Activated CD4-positive, alpha-beta T cell treated with anti-CD3 and anti-CD28 coated beads for 36 hours (primary cell): ENCODE measurements at regions not wholly inside any gene's neighbourhood (a gene's known extent, or its start where the extent isn't known, plus 50 kb on each side); places are given as distances from the start of the nearest gene placed in this dataset.
"Not testable (repeated sequence)": the region's sequence is repeated elsewhere in the genome, so short reads cannot be mapped to it uniquely, and the experiment has no call there.

Source experiments
- ATAC-seq: fragments of 200-7000 bp; cut with Tn5 transposase; one replicate; pipeline ENCODE4 v1.10.0; 2021; ENCODE audit warnings: mild to moderate bottlenecking, moderate library complexity
- CTCF ChIA-PET: fragments of 350-600 bp; sonication (Branson Sonifier 250); formaldehyde crosslinking; loops from one replicate; lab custom pipeline; 2021; ENCODE audit warnings: antibody characterized with exemption; lab: Charles Lee
- POLR2A ChIA-PET: fragments of 350-600 bp; sonication (Branson Sonifier 250); formaldehyde crosslinking; loops from one replicate; lab custom pipeline; 2021; ENCODE audit warnings: antibody characterized with exemption, inconsistent platforms; lab: Charles Lee
- DNase-seq: peaks from one replicate; pipeline ENCODE4 v3.0.0-alpha.2; 2020
- H3K27ac Mint-ChIP-seq: one replicate; pipeline ENCODE4 v1.8.0; 2021; ENCODE audit warnings: mixed read lengths
- H3K27me3 Mint-ChIP-seq: one replicate; pipeline ENCODE4 v1.8.0; 2021; ENCODE audit warnings: mixed read lengths
- H3K36me3 Mint-ChIP-seq: one replicate; pipeline ENCODE4 v1.8.0; 2021; ENCODE audit warnings: low read depth, mixed read lengths
- H3K4me1 Mint-ChIP-seq: one replicate; pipeline ENCODE4 v1.8.0; 2021; ENCODE audit warnings: mixed read lengths
- H3K4me3 Mint-ChIP-seq: one replicate; pipeline ENCODE4 v1.8.0; 2021; ENCODE audit warnings: mild to moderate bottlenecking, moderate library complexity, mixed read lengths
- H3K9me3 Mint-ChIP-seq: one replicate; pipeline ENCODE4 v1.8.0; 2021; ENCODE audit warnings: low read depth, mixed read lengths
- intact Hi-C, 2 experiments: fragments of 100-400 bp; cut with DNase I in 1 of 2; cut with micrococcal nuclease in 1 of 2; formaldehyde crosslinking; loops; one replicate each; pipeline versions ENCODE4 v1.14.2 to v1.15.1; 2022 to 2024; cut with DNase I, micrococcal nuclease

DNA sequence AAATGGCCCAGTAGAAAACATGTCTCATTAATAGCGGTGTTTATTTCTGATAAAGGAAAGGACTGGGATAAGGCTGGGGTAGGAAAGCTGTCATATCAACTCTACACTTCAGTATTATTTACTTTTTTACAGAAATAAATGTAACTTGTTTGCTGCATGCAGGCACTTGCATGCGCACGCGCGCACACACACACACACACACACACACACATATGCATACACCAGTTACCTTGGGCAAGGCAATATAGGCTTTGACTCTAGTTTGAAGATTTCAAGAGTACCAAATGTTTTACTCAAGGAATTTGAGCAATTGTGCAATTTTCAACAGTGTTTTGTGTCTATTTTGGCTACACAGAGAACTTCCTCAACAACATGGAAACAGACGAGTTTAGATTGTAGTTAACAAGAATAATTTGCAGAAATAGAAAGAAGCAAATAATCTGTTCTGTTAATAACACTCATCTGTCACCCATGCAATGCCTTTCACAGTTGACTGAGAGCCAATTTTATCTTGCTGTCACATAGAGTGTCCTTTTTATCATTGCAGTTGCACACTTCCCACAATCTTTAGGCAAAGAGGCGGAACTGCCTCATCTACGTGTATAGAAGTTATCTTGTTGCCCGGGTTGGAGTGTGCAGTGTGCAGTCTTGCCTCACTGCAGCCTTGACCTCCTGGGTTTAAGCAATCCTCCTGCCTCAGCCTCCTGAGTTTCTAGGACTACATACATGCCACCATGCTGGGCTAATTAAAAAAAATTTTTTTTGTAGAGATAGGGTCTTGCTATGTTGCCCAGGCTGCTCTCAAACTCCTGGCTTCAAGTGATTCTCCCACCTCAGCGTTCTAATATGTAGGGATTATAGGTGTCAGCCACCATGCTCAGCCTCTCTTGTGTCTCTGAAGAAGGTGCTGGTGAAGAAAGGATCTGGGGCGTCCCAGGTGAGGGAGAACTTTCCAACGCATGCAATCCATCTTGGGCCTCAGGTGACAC is 64.6 kb upstream of the GPCPD1 start:
- ChIA-PET CTCF (interaction anchor here (0.8 kb wide), 1 partner anchor 118 kb away, joined by 3 read pairs; no protein-coding TSS in a partner anchor), POLR2A (no interaction called here)
- Mint-ChIP-seq H3K9me3 (no peaks in the 10 kb centered on the region), H3K36me3 (no peaks in the 10 kb centered on the region), H3K27me3 (no peaks in the 10 kb centered on the region), H3K4me1 (peaks cover 14% of the 10 kb centered on the region), H3K4me3 (no peak overlapping the region), H3K27ac (no peak overlapping the region)
- no peak for DNase-seq
- no peak for ATAC-seq
- intact Hi-C loops = no loop called here

DNA sequence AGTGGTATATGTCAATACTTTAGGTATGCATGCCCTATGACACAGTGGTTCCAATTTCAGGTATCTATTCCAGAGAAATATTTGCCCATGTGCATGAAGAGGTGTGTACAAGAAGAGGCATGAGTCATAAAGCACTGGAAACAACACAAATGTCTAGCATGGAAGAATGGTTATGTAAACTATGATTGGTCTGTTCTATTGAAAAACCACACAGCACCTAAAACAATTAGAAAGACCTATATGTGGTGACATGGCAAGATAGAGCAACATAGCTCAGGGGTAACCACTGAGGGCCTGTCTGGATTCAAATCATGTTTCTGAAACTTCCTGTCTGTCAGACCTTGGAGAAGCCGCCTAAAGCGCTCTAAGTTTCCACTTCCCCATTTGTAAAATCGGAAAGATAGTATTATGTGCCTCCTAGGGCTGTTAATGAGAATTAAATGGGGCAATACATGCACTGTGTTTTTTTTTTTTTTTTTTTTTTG is 63.4 kb upstream of the GPCPD1 start:
- no peak overlapping the region for H3K4me3 Mint-ChIP-seq
- ChIA-PET POLR2A (interaction anchor here (0.6 to 1.0 kb wide), 3 partner anchors 15 to 167 kb away, joined by 3 to 5 read pairs (median 4); no protein-coding TSS in a partner anchor), CTCF (interaction anchor here (0.7 to 0.9 kb wide), 2 partner anchors 14 to 68 kb away, joined by 3 read pairs; no protein-coding TSS in a partner anchor)
- intact Hi-C loops = loop anchor here (1.0 to 5.0 kb wide), 6 partner anchors 15 to 67 kb away; no protein-coding TSS in a partner anchor
- H3K9me3 Mint-ChIP-seq = no peaks in the 10 kb centered on the region
- ATAC-seq (peak; percentile 93), DNase-seq (peak; percentile 42)
- no peaks in the 10 kb centered on the region for H3K27me3 Mint-ChIP-seq
- H3K36me3 Mint-ChIP-seq = no peaks in the 10 kb centered on the region
- peaks cover 14% of the 10 kb centered on the region for H3K4me1 Mint-ChIP-seq
- peak overlapping the region; percentile 76 for H3K27ac Mint-ChIP-seq

DNA sequence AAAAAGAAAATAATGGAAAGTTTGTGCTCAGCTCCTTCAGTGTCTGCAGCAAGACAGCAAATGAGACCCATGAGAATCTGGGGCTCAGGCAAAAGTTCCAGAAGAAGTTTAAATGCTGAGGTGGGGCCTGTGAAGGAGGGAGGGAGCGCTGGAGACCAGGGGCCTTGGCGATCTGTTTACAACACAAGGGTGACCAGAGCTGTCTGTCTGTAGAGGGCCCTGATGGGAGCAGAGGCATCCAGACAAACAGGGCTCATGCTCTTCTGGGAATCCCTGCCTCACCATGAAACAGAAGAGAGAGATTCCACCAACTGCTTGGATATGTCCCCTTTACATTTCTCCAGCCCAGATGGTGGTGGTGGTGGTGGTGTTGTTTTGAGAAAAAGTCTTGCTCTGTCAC is 60.1 kb upstream of the GPCPD1 start:
- H3K4me3 Mint-ChIP-seq = no peak overlapping the region

DNA sequence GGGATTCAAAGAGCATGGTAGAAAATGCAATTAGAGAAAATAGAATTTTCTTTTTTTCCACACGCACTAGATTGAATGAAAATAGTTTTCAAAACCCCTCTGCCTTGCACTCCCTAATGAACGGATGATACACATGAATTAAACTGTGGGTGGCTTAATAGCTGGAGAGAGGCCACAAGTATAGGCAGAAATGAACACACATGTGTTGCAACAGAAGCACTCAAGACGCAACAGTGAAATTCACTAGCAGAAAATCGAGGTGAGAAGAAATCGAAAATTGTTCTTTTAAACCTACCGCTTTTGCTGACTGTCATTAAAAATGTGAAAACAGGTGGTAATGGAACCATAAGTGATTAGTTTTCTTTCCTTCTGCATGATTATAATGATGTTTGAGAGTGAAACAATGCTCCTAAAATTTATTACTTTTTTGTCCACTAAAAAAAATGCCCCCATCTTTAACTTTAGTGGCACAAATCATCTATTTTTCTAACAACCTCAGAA is 59.3 kb upstream of the GPCPD1 start:
- H3K36me3 Mint-ChIP-seq = no peaks in the 10 kb centered on the region
- intact Hi-C loops = loop anchor here in 1 of 2 experiments (5.0 kb wide), 1 partner anchor 63 kb away; no protein-coding TSS in a partner anchor
- CTCF ChIA-PET = no interaction called here

More for the DNA sequence above, 60.1 kb upstream of the GPCPD1 start:
- ChIA-PET CTCF (no interaction called here), POLR2A (no interaction called here)
- ATAC-seq (no peak), DNase-seq (no peak)
- Mint-ChIP-seq H3K4me1 (peaks cover 14% of the 10 kb centered on the region), H3K27ac (no peak overlapping the region), H3K27me3 (peaks cover 3% of the 10 kb centered on the region), H3K9me3 (no peaks in the 10 kb centered on the region), H3K36me3 (no peaks in the 10 kb centered on the region)
- intact Hi-C loops = loop anchor here in 1 of 2 experiments (5.0 kb wide), 1 partner anchor 64 kb away; no protein-coding TSS in a partner anchor

DNA sequence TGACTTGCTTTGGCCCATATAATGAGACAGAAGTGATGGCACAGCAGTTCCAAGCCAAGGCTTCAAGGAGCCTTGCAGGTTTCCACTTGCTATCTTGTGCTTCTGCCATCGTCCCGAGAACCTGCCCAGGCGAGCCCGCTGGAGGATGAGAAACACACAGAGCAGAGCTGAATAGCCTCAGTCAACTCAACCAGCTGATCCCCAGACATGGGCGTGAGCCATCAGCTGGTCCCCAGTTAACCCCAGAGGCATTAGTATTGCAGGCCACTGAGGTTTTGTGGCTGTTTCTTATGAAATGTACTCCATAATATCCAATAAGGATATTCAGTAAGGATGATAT is 57.7 kb upstream of the GPCPD1 start:
- intact Hi-C loops = no loop called here
- ChIA-PET POLR2A (no interaction called here), CTCF (no interaction called here)
- H3K36me3 Mint-ChIP-seq = no peaks in the 10 kb centered on the region
- H3K9me3 Mint-ChIP-seq = no peaks in the 10 kb centered on the region
- DNase-seq (no peak), ATAC-seq (no peak)
- H3K4me3 Mint-ChIP-seq = no peak overlapping the region
- H3K27ac Mint-ChIP-seq = no peak overlapping the region
- H3K4me1 Mint-ChIP-seq = peaks cover 4% of the 10 kb centered on the region
- peaks cover 3% of the 10 kb centered on the region for H3K27me3 Mint-ChIP-seq

More for the DNA sequence above, 59.3 kb upstream of the GPCPD1 start:
- Mint-ChIP-seq H3K9me3 (no peaks in the 10 kb centered on the region), H3K4me3 (no peak overlapping the region), H3K4me1 (peaks cover 14% of the 10 kb centered on the region), H3K27me3 (peaks cover 3% of the 10 kb centered on the region), H3K27ac (no peak overlapping the region)
- POLR2A ChIA-PET = no interaction called here
- DNase-seq (no peak), ATAC-seq (no peak)

DNA sequence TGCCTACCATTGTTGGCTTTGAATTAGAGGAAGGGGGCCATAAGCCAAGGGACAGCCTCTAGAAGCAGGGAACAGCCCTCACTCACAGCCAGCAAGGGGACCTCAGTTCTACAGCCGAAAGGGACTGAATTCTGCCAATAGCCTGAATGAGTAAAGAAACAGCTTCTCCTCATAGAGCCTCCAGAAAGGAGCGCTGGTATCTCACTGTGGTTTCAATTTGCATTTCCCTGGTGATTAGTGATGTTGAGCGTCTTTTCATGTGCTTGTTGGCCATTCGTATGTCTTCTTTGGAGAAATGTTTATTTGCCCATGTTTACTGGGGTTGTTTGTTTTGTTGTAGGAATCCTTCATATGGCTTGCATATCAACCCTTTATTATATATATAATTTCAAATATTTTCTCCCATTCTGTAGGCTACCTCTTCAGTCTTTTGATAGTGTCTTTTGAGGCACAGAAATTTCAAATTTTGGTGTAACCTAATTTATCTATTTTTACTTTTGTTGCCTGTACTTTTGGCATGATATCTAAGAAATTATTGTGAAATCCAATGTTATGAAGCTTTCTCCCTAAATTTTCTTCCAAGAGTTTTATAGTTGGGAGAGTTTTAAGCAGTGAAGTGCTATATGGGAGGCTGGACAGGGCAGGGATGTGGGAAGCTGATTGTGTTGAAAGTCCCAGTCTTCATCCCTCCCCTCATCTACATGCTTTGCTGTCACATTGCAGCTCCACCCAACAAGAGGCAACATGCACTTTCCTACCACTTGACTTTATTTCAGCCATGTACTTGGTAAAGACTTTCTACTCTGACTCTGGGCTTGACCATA is 57.1 kb upstream of the GPCPD1 start:
- POLR2A ChIA-PET = no interaction called here
- no peaks in the 10 kb centered on the region for H3K9me3 Mint-ChIP-seq

DNA sequence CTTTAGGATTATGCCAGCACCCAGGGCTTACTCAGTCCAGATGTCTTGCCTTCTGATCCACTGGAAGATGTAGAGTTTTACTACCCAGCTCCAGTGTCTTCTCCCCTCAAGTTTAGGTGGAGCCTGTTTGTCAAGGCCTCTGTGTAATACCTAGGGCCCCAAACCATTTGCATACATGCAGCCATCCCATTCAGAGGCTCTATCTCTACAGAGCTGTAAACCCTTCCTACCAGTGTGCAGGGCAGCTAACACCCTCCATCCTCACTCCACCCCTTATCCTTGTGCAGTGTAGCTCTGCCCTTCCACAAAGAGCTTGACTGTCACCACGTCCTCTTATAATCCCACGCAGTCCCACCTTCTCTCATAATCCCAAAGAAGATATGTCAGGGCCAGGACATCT is 54.6 kb upstream of the GPCPD1 start:
- DNase-seq = no peak
- no peaks in the 10 kb centered on the region for H3K9me3 Mint-ChIP-seq
- intact Hi-C loops = no loop called here
- CTCF ChIA-PET = interaction anchor here (0.8 kb wide), 1 partner anchor 20 kb away, joined by 3 read pairs; no protein-coding TSS in a partner anchor
- no peak for ATAC-seq
- H3K4me1 Mint-ChIP-seq = peaks cover 7% of the 10 kb centered on the region
- no peak overlapping the region for H3K27ac Mint-ChIP-seq
- H3K27me3 Mint-ChIP-seq = peaks cover 3% of the 10 kb centered on the region
- no peak overlapping the region for H3K4me3 Mint-ChIP-seq
- H3K36me3 Mint-ChIP-seq = no peaks in the 10 kb centered on the region
- POLR2A ChIA-PET = no interaction called here

More for the DNA sequence above, 57.1 kb upstream of the GPCPD1 start:
- intact Hi-C loops = no loop called here
- no peak overlapping the region for H3K4me3 Mint-ChIP-seq
- no peaks in the 10 kb centered on the region for H3K36me3 Mint-ChIP-seq
- no peak for DNase-seq
- H3K4me1 Mint-ChIP-seq = peaks cover 2% of the 10 kb centered on the region
- no peak for ATAC-seq
- peaks cover 3% of the 10 kb centered on the region for H3K27me3 Mint-ChIP-seq
- CTCF ChIA-PET = no interaction called here
- H3K27ac Mint-ChIP-seq = no peak overlapping the region

DNA sequence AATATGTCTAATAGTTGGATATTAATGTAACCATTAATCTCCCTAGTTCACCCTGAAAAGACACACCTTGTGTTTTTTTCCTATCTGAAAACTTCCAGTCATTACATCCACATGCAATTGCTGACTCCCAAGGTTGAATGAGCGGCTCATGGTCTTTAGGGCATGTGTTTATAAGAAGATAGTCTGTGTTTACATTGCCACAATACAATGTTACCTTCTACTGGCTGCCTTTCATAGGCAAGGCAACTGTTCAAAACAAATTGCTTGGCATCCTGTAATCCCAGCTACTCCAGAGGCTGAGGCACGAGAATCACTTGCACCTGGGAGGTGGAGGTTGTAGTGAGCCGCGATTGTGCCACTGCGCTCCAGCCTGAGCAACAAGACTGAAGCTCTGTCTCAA is 52.6 kb upstream of the GPCPD1 start:
- intact Hi-C loops = no loop called here
- ATAC-seq = no peak
- Mint-ChIP-seq H3K4me3 (no peak overlapping the region), H3K27me3 (no peaks in the 10 kb centered on the region), H3K27ac (no peak overlapping the region), H3K36me3 (no peaks in the 10 kb centered on the region), H3K4me1 (peaks cover 24% of the 10 kb centered on the region), H3K9me3 (no peaks in the 10 kb centered on the region)
- ChIA-PET POLR2A (no interaction called here), CTCF (interaction anchor here (1.2 kb wide), 1 partner anchor 9 kb away, joined by 4 read pairs; no protein-coding TSS in a partner anchor)
- no peak for DNase-seq

DNA sequence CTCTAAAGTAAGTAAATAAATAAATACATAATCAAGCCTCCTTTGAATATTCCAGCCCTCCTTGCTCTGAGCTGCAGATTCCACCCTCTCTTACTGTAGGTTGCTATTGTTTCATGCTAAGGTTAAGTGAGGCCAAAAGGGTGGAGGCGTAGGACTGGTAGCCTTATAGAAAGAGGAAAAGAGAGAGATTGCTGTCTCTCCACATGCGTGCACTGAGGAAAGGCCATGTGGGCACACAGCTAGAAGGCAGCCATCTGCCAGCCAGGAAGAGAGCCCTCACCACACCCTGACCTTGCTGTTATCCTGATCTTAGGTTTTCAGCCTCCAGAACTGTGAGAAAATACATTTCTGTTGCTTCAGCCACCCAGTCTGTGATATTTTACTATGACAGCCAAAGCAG is 52.0 kb upstream of the GPCPD1 start:
- intact Hi-C loops = no loop called here
- H3K27ac Mint-ChIP-seq = no peak overlapping the region
- ChIA-PET CTCF (no interaction called here), POLR2A (interaction anchor here (0.6 kb wide), 1 partner anchor 131 kb away, joined by 4 read pairs; no protein-coding TSS in a partner anchor)
- H3K27me3 Mint-ChIP-seq = no peaks in the 10 kb centered on the region
- no peak overlapping the region for H3K4me3 Mint-ChIP-seq
- peaks cover 24% of the 10 kb centered on the region for H3K4me1 Mint-ChIP-seq
- no peak for DNase-seq
- no peak for ATAC-seq
- no peaks in the 10 kb centered on the region for H3K9me3 Mint-ChIP-seq
- no peaks in the 10 kb centered on the region for H3K36me3 Mint-ChIP-seq

DNA sequence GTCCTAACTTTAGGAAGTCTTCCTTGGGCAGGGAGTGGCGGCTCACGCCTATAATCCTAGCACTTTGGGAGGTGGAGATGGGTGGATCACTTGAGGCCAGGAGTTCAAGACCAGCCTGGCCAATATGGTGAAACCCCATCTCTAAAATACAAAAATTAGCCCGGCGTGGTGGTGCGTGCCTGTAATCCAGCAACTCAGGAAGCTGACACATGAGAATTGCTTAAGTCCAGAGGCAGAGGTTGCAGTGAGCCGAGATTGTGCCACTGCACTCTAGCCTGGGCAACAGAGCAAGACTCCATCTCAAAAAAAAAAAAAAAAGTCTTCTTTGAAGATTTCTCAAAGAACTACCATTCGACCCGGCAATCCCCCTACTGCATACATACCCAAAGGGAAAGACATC is 50.0 kb upstream of the GPCPD1 start:
- POLR2A ChIA-PET, ATAC-seq, H3K27ac Mint-ChIP-seq: not testable (repeated sequence)

More for the DNA sequence above, 50.0 kb upstream of the GPCPD1 start:
- intact Hi-C loops, CTCF ChIA-PET, H3K27me3 Mint-ChIP-seq, H3K9me3 Mint-ChIP-seq, H3K4me3 Mint-ChIP-seq, H3K36me3 Mint-ChIP-seq, DNase-seq: not testable (repeated sequence)
- peaks cover 24% of the 10 kb centered on the region for H3K4me1 Mint-ChIP-seq
